NCI-H128 (cell line): ENCODE measurements at regions not wholly inside any gene's neighbourhood (a gene's known extent, or its start where the extent isn't known, plus 50 kb on each side); places are given as distances from the start of the nearest gene placed in this dataset.

Source experiments
- DNase-seq: peaks from one replicate; lab custom pipeline; 2025; ENCODE audit not compliant: unreplicated experiment; lab: John Stamatoyannopoulos, UW

GRCh38 chr4:121227341-121227792 lies 63.2 kb upstream of the TNIP3 start:
- no peak for DNase-seq

DNA sequence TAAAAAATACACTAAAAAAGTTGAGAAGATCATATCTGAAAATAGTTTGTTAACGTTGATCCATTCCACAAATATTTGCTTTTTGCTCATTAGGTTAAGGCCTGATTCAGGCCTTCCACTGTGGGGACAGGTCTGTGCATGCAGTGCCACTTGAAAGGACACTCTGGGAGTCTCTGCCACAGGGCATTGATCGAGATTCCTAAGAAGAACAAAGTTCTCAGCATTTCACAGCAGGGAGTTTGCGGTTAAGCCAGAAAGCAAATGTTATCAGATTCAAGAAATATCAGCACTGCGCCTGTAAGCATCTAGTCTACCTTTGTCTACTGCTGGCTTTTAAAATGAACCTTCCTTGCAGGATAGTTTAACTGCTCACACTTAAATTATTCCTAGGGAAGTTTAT lies 62.2 kb upstream of the TNIP3 start:
- DNase-seq = no peak

GRCh38 chr4:121221608-121222007 lies 57.5 kb upstream of the TNIP3 start:
- no peak for DNase-seq

GRCh38 chr4:121221201-121221600 lies 57.1 kb upstream of the TNIP3 start:
- no peak for DNase-seq

- no peak for DNase-seq
Measured at GRCh38 chr4:121220698-121221097, 56.6 kb upstream of the TNIP3 start.

DNA sequence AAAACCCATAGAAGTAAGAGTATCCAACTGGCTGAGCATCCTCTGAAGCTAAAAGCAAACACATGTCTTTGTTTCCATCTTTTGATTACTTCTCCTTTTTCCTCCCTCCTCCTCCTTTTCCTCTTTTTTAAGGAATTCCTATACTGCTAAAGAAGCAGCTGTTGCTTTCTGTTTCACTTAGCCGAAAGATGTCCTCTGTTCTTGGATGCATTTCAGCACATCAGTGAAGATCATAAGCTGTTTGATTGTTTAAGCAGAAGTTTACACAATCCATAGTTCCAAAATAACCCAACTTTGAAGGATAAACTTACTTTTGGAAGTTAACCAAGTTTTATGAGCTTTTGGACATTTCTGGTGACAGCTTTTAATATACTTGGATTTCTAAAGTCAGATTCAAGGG lies 55.1 kb upstream of the TNIP3 start:
- no peak for DNase-seq

DNA sequence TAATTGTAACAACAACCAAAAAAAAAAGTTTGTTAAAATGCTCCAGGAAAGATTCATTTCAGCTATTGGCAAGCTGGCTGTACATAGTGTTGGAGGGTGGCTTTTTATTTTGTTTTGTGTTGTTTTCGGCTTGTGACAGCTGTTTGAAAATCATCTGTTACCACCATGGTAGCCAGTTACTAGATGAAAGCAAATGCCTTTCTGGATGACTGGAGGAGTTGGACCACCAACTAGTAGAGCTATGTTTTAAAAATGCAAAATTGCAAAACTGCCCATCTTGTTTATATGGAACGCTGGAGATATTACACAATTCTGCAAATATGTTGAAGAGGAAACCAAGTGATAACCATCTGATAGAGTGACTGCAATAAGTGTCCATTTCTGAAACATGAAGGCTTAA lies 53.2 kb upstream of the TNIP3 start:
- DNase-seq = no peak

GRCh38 chr4:121216461-121216860 lies 52.3 kb upstream of the TNIP3 start:
- no peak for DNase-seq

DNA sequence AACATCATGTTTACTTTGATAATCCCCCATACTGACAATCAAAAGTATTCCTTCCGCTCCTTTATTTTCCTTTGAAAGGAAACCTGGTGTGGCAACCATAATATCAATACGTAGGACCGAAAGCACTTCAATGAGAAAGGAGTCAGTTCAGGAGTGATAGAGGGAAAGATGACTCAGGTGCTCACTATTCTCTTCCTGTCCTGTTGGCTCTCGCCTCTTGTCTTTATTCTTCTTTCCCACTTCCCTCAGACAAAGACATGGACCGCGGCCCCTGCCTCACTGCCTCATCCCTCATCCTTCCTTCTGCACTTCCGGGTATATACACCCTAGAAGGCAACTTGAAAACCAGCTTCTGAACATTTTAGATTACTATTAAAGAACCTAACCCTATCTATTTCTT lies 49.8 kb upstream of the TNIP3 start:
- no peak for DNase-seq
